ENCODE measurements at regions not wholly inside any gene's neighbourhood (a gene's known extent, or its start where the extent isn't known, plus 50 kb on each side); places are given as distances from the start of the nearest gene placed in this dataset.
"Not testable (repeated sequence)": the region's sequence is repeated elsewhere in the genome, so short reads cannot be mapped to it uniquely, and the experiment has no call there.

DNA sequence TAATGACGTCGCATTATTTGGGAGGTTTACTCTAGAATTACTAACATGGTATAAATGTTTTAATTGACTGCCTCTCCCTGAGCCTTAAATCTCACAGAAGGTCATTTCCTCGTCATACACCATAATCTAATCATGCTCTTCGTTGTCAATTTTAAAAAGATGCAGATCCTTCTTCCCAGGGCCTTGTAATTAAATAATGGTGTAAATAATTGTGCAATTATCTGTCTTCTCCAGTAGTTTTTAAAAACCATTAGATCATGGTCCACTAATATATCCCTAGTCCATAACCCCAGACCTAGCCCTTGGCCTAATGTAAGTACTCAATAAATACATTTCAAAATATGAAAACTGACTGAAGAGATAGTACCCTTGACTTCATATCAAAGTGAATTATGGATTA is 181.5 kb upstream of the GNAI1 start:
- H3K4me3 Mint-ChIP-seq: no peak overlapping the region
- H3K36me3 Mint-ChIP-seq (ENCODE audit: low read depth): no peaks in the 10 kb centered on the region
- no peaks in the 10 kb centered on the region for H3K9me3 Mint-ChIP-seq
- H3K4me1 Mint-ChIP-seq (ENCODE audit: low read depth): no peaks in the 10 kb centered on the region
- H3K27me3 Mint-ChIP-seq: no peaks in the 10 kb centered on the region
- no peak for DNase-seq
- no peak overlapping the region for H3K27ac Mint-ChIP-seq

DNA sequence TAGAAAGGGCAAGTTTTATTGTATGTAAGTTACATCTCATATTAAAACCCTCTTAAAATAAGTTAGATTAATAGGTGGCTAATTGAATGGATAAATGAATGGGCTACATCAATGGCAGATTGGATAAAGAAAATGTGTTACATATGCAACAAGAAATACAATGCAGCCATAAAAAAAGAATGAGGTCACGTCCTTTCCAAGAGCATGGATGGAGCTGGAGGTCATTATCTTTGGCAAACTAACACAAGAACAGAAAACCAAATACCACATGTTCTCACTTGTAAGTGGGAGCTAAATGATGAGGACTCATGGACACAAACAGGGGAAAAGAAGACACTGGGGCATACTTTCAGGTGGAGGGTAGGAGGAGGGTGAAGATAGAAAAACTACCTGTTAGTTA is 182.2 kb upstream of the GNAI1 start:
- H3K27me3 Mint-ChIP-seq: no peaks in the 10 kb centered on the region
- no peak overlapping the region for H3K4me3 Mint-ChIP-seq
- no peaks in the 10 kb centered on the region for H3K36me3 Mint-ChIP-seq (ENCODE audit: low read depth)
- H3K9me3 Mint-ChIP-seq: peaks cover 1% of the 10 kb centered on the region
- no peak overlapping the region for H3K27ac Mint-ChIP-seq
- H3K4me1 Mint-ChIP-seq (ENCODE audit: low read depth): no peaks in the 10 kb centered on the region
- no peak for DNase-seq

DNA sequence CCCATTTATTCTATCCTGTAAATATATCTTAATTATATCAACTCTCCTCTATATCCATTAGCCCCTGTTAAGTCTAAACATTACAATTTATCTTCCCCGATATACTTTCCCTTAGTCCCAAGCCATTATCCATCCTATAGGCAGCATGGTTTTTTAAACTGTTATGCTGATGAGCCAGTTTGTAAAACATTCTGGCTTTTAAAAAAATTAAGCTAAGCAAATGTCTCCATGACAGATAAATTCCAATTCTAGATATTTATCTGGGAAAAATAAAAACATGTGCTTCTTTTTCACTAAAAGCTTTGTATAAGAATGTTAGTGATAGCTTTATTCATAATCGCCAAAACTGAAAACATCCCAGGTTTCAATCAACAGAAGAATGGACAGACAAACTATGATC is 183.2 kb upstream of the GNAI1 start:
- H3K4me1 Mint-ChIP-seq (ENCODE audit: low read depth): no peaks in the 10 kb centered on the region
- H3K4me3 Mint-ChIP-seq: no peak overlapping the region
- H3K27me3 Mint-ChIP-seq: no peaks in the 10 kb centered on the region

GRCh38 chr7:79949778-79950177 is 184.9 kb upstream of the GNAI1 start:
- no peaks in the 10 kb centered on the region for H3K36me3 Mint-ChIP-seq (ENCODE audit: low read depth)
- no peak for DNase-seq
- no peak overlapping the region for H3K27ac Mint-ChIP-seq

More for the DNA sequence above, 183.2 kb upstream of the GNAI1 start:
- no peak for DNase-seq
- Mint-ChIP-seq H3K36me3 (ENCODE audit: low read depth) (no peaks in the 10 kb centered on the region), H3K27ac (no peak overlapping the region), H3K9me3 (peaks cover 5% of the 10 kb centered on the region)

DNA sequence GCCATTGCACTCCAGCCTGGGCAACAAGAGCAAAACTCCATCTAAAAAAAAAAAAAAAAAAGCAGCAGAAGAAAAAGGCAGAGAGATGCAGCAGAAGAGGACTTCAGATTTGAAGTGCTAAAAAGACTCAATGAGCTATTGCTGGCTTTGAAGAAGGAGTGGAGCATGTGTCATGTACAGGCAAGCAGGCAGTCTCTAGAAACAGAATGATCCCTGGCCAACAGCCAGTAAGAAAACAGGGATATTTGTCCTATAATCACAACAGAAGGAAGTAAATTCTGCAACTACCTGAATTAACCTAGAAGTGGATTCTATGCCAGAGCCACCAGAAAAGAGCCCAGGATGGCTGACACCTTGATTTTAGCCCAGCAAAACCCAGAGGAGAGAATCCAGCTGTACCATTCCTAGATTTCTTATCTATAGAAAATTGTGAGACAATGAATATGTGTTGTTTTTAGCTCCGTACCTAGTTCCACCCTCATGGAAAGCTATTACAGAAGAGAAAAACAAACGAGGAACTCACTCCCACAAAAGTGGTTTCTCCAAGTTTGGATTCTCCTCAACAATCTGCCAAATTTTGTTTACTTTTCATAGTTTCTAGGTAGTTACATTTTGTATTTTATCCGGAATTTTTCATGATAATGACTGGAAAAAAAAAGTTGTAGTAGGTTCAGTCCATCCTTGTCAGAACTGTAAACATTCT is 198.2 kb upstream of the GNAI1 start:
- H3K27me3 Mint-ChIP-seq: no peaks in the 10 kb centered on the region
- H3K9me3 Mint-ChIP-seq: no peaks in the 10 kb centered on the region
- no peak overlapping the region for H3K27ac Mint-ChIP-seq
- no peak for DNase-seq
- H3K36me3 Mint-ChIP-seq (ENCODE audit: low read depth): no peaks in the 10 kb centered on the region
- no peak overlapping the region for H3K4me3 Mint-ChIP-seq
- no peaks in the 10 kb centered on the region for H3K4me1 Mint-ChIP-seq (ENCODE audit: low read depth)

More at GRCh38 chr7:79949778-79950177, 184.9 kb upstream of the GNAI1 start:
- no peak overlapping the region for H3K4me3 Mint-ChIP-seq
- no peaks in the 10 kb centered on the region for H3K4me1 Mint-ChIP-seq (ENCODE audit: low read depth)
- peaks cover 5% of the 10 kb centered on the region for H3K9me3 Mint-ChIP-seq
- H3K27me3 Mint-ChIP-seq: no peaks in the 10 kb centered on the region

DNA sequence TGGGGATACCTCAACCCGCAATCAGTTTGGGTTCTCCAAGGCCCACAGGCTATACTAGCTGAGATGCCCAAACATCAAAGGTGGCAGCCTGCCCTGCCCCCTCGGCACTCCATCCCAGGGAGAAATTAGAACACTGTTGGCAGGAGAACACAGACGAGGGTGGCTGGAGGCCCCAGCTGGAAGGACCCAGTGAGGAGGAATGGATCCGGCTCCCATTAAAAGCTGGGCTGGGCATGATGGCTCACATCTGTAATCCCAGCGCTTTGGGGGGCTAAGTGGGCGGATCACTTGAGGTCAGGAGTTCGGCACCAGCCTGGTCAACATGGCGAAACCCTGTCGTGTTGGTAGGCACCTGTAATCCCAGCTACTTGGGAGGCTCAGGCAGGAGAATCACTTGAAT is 199.9 kb upstream of the GNAI1 start:
- Mint-ChIP-seq H3K27me3 (no peaks in the 10 kb centered on the region), H3K4me1 (ENCODE audit: low read depth) (no peaks in the 10 kb centered on the region), H3K4me3 (no peak overlapping the region), H3K9me3 (no peaks in the 10 kb centered on the region), H3K36me3 (ENCODE audit: low read depth) (no peaks in the 10 kb centered on the region), H3K27ac (no peak overlapping the region)
- no peak for DNase-seq

- Mint-ChIP-seq H3K27me3 (no peaks in the 10 kb centered on the region), H3K4me3 (no peak overlapping the region), H3K4me1 (ENCODE audit: low read depth) (no peaks in the 10 kb centered on the region), H3K27ac (no peak overlapping the region), H3K36me3 (ENCODE audit: low read depth) (no peaks in the 10 kb centered on the region), H3K9me3 (no peaks in the 10 kb centered on the region)
- no peak for DNase-seq
Observed at GRCh38 chr7:79933144-79933543, 201.5 kb upstream of the GNAI1 start.

GRCh38 chr7:79930604-79931003 is 204.0 kb upstream of the GNAI1 start:
- Mint-ChIP-seq H3K27ac (no peak overlapping the region), H3K4me1 (ENCODE audit: low read depth) (no peaks in the 10 kb centered on the region), H3K36me3 (ENCODE audit: low read depth) (no peaks in the 10 kb centered on the region)

DNA sequence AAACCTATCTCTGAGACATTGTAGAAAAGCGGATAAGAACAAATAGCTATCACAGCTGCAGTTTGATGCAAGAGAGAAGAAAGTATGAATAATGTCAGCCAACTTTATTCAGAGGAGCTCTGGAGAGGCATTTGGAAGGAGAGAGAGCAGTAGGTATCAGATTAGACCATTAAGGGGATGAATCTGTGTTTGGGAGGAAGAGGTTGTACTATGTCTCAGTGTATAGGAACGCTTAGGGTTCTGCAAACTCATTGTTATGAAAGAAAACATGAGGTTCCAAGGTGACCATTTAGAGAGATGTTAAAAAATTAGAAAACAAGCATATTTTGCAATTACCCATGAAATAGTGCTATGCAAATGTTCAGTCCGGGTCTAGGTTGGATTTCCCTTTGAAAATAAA is 207.5 kb upstream of the GNAI1 start:
- H3K36me3 Mint-ChIP-seq (ENCODE audit: low read depth): no peaks in the 10 kb centered on the region
- DNase-seq: no peak
- peaks cover 2% of the 10 kb centered on the region for H3K4me1 Mint-ChIP-seq (ENCODE audit: low read depth)

More at GRCh38 chr7:79930604-79931003, 204.0 kb upstream of the GNAI1 start:
- DNase-seq: no peak
- no peak overlapping the region for H3K4me3 Mint-ChIP-seq
- H3K27me3 Mint-ChIP-seq: no peaks in the 10 kb centered on the region
- no peaks in the 10 kb centered on the region for H3K9me3 Mint-ChIP-seq

DNA sequence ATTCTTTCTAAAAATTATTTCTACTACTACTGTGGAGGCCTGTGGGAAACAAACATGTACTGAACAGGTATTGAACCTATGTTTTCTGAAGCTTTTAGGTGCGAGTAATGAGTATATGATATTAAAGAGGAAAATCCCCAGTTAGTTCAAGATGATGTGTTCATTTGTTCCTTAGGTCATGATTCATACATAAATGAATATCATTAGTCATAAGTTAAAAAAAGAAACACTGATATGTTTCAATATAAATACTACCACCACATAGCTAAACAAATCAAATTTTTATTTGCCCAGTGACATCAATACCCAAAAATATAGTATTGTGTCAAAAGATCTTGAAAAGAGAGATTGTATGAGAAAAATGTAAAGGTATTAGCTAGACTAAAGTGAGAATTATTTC is 210.7 kb upstream of the GNAI1 start:
- peaks cover 2% of the 10 kb centered on the region for H3K4me1 Mint-ChIP-seq (ENCODE audit: low read depth)
- DNase-seq: no peak
- H3K27ac Mint-ChIP-seq: no peak overlapping the region
- no peak overlapping the region for H3K4me3 Mint-ChIP-seq
- no peaks in the 10 kb centered on the region for H3K9me3 Mint-ChIP-seq
- H3K27me3 Mint-ChIP-seq: no peaks in the 10 kb centered on the region
- H3K36me3 Mint-ChIP-seq (ENCODE audit: low read depth): no peaks in the 10 kb centered on the region

More for the DNA sequence above, 207.5 kb upstream of the GNAI1 start:
- H3K9me3 Mint-ChIP-seq: no peaks in the 10 kb centered on the region
- no peaks in the 10 kb centered on the region for H3K27me3 Mint-ChIP-seq
- no peak overlapping the region for H3K27ac Mint-ChIP-seq
- H3K4me3 Mint-ChIP-seq: no peak overlapping the region

GRCh38 chr7:79922894-79923293 is 211.7 kb upstream of the GNAI1 start:
- no peak for DNase-seq
- Mint-ChIP-seq H3K9me3 (peaks cover 4% of the 10 kb centered on the region), H3K27me3 (no peaks in the 10 kb centered on the region), H3K36me3 (ENCODE audit: low read depth) (no peaks in the 10 kb centered on the region), H3K27ac (no peak overlapping the region), H3K4me3 (no peak overlapping the region), H3K4me1 (ENCODE audit: low read depth) (peaks cover 2% of the 10 kb centered on the region)

- Mint-ChIP-seq H3K4me3 (no peak overlapping the region), H3K9me3 (peaks cover 12% of the 10 kb centered on the region), H3K4me1 (ENCODE audit: low read depth) (peaks cover 2% of the 10 kb centered on the region), H3K27me3 (no peaks in the 10 kb centered on the region), H3K27ac (no peak overlapping the region), H3K36me3 (ENCODE audit: low read depth) (no peaks in the 10 kb centered on the region)
- DNase-seq: no peak
Observed at GRCh38 chr7:79921976-79922375, 212.7 kb upstream of the GNAI1 start.

GRCh38 chr7:79918632-79919031 is 216.0 kb upstream of the GNAI1 start:
- not testable (repeated sequence) for H3K27ac Mint-ChIP-seq; H3K36me3 Mint-ChIP-seq (ENCODE audit: low read depth); H3K4me1 Mint-ChIP-seq (ENCODE audit: low read depth); H3K27me3 Mint-ChIP-seq; DNase-seq; H3K4me3 Mint-ChIP-seq
- peaks cover 16% of the 10 kb centered on the region for H3K9me3 Mint-ChIP-seq

GRCh38 chr7:79915346-79915745 is 219.3 kb upstream of the GNAI1 start:
- peaks cover 19% of the 10 kb centered on the region for H3K9me3 Mint-ChIP-seq
- peaks cover 35% of the 10 kb centered on the region for H3K4me1 Mint-ChIP-seq (ENCODE audit: low read depth)
- not testable (repeated sequence) for H3K4me3 Mint-ChIP-seq; H3K36me3 Mint-ChIP-seq (ENCODE audit: low read depth); H3K27me3 Mint-ChIP-seq; DNase-seq; H3K27ac Mint-ChIP-seq

- peaks cover 9% of the 10 kb centered on the region for H3K9me3 Mint-ChIP-seq
- H3K4me3 Mint-ChIP-seq: no peak overlapping the region
- no peak overlapping the region for H3K27ac Mint-ChIP-seq
- peaks cover 43% of the 10 kb centered on the region for H3K4me1 Mint-ChIP-seq (ENCODE audit: low read depth)
- DNase-seq: no peak
- H3K36me3 Mint-ChIP-seq (ENCODE audit: low read depth): no peaks in the 10 kb centered on the region
- no peaks in the 10 kb centered on the region for H3K27me3 Mint-ChIP-seq
Observed at GRCh38 chr7:79912213-79912633, 222.4 kb upstream of the GNAI1 start.

DNA sequence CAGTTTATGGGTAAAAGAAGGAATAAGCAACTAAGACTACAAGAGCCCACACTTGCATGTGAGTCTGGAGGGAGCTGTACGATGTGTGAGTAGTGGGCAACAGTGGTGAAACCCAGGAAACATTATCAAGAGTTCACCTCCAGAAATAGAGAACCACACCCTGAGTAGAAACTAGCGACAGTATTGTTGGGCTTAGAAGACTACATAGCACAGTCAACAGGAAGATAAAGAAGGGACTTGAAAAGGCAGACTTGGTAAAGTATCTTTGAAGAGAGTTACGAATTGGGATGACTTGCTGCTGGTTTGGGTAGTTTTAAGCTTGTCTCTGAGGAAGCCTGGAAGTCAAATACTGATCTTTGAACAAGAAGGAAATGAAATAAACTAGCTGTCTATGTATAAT is 223.2 kb upstream of the GNAI1 start:
- H3K36me3 Mint-ChIP-seq (ENCODE audit: low read depth): no peaks in the 10 kb centered on the region
- DNase-seq: no peak
- H3K27me3 Mint-ChIP-seq: no peaks in the 10 kb centered on the region
- H3K4me1 Mint-ChIP-seq (ENCODE audit: low read depth): peaks cover 43% of the 10 kb centered on the region
- no peak overlapping the region for H3K4me3 Mint-ChIP-seq
- H3K9me3 Mint-ChIP-seq: peaks cover 7% of the 10 kb centered on the region
- H3K27ac Mint-ChIP-seq: no peak overlapping the region

Data from activated T-cell treated with anti-CD3 and anti-CD28 coated beads, Interleukin-2, amount 50 U/mL, for 24 hours (primary cell).